ENCODE measurements at regions not wholly inside any gene's neighbourhood (a gene's known extent, or its start where the extent isn't known, plus 50 kb on each side); places are given as distances from the start of the nearest gene placed in this dataset.

- Histone ChIP-seq H3K9ac (ENCODE audit: low read depth, low read length) (no peak overlapping the region), H3K4me3 (ENCODE audit: low read length) (no peak overlapping the region), H3K4me1 (ENCODE audit: control insufficient read depth, insufficient read depth, low read length) (no peaks in the 10 kb centered on the region), H3K9me3 (replicated peaks; ENCODE audit: low read length) (no peaks in the 10 kb centered on the region), H3K27me3 (ENCODE audit: control insufficient read depth, insufficient read depth, low read length) (no peaks in the 10 kb centered on the region), H3K4me2 (ENCODE audit: low read length) (no peak overlapping the region), H3K36me3 (ENCODE audit: insufficient read depth, low read length) (no peaks in the 10 kb centered on the region)
Measured at GRCh38 chr3:152921351-152921750, 86.4 kb downstream of the P2RY1 start.

DNA sequence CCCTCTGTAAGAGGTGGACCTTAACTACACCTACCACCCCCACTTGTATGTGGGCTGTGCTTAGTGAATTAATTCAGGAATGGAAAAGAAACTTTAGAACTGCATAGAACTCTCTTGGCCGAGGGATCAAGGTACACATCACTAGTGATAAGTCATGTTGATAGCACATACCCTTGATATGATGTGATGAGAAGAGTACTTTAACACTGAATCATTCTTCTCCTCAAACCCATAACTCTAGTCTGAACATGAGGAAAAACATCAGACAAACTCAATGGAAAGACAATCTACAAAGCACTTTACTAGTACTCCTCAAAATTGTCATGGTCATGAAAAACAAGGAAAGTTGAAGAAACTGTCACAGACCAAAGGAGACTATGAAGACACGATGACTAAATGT, 87.6 kb downstream of the P2RY1 start:
- H3K4me3 ChIP-seq (ENCODE audit: low read length): no peak overlapping the region
- no peaks in the 10 kb centered on the region for H3K9me3 ChIP-seq (replicated peaks; ENCODE audit: low read length)
- H3K27me3 ChIP-seq (ENCODE audit: control insufficient read depth, insufficient read depth, low read length): no peaks in the 10 kb centered on the region
- no peak overlapping the region for H3K9ac ChIP-seq (ENCODE audit: low read depth, low read length)
- H3K36me3 ChIP-seq (ENCODE audit: insufficient read depth, low read length): no peaks in the 10 kb centered on the region
- H3K4me1 ChIP-seq (ENCODE audit: control insufficient read depth, insufficient read depth, low read length): no peaks in the 10 kb centered on the region
- H3K4me2 ChIP-seq (ENCODE audit: low read length): no peak overlapping the region

DNA sequence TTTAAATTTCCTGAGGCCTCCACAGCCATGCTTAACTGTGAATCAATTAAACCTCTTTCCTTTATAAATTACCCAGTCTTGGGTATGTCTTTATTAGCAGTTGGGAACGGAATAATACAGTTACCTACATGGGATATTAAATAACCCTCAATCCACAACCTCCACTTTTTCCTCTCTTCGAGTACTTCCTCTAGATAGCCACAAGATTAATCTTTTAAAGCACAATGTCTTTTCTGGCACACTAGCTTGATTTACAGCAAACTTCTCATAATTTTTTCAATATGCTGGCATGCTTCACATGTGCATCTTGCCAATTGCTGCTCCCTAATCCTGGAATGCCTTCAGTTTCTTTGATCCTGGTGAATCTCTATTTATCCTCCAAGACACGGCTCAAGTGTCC, 92.2 kb downstream of the P2RY1 start:
- no peaks in the 10 kb centered on the region for H3K36me3 ChIP-seq (ENCODE audit: insufficient read depth, low read length)
- H3K9ac ChIP-seq (ENCODE audit: low read depth, low read length): no peak overlapping the region
- H3K4me2 ChIP-seq (ENCODE audit: low read length): no peak overlapping the region
- no peak overlapping the region for H3K4me3 ChIP-seq (ENCODE audit: low read length)
- no peaks in the 10 kb centered on the region for H3K4me1 ChIP-seq (ENCODE audit: control insufficient read depth, insufficient read depth, low read length)
- no peaks in the 10 kb centered on the region for H3K9me3 ChIP-seq (replicated peaks; ENCODE audit: low read length)
- no peaks in the 10 kb centered on the region for H3K27me3 ChIP-seq (ENCODE audit: control insufficient read depth, insufficient read depth, low read length)

- H3K4me1 ChIP-seq (ENCODE audit: control insufficient read depth, insufficient read depth, low read length): no peaks in the 10 kb centered on the region
- no peak overlapping the region for H3K9ac ChIP-seq (ENCODE audit: low read depth, low read length)
- H3K9me3 ChIP-seq (replicated peaks; ENCODE audit: low read length): no peaks in the 10 kb centered on the region
- H3K4me2 ChIP-seq (ENCODE audit: low read length): no peak overlapping the region
- H3K4me3 ChIP-seq (ENCODE audit: low read length): no peak overlapping the region
- H3K27me3 ChIP-seq (ENCODE audit: control insufficient read depth, insufficient read depth, low read length): no peaks in the 10 kb centered on the region
- H3K36me3 ChIP-seq (ENCODE audit: insufficient read depth, low read length): no peaks in the 10 kb centered on the region
Measured at GRCh38 chr3:152930516-152930915, 95.6 kb downstream of the P2RY1 start.

- Histone ChIP-seq H3K4me3 (ENCODE audit: low read length) (no peak overlapping the region), H3K27me3 (ENCODE audit: control insufficient read depth, insufficient read depth, low read length) (no peaks in the 10 kb centered on the region), H3K4me1 (ENCODE audit: control insufficient read depth, insufficient read depth, low read length) (no peaks in the 10 kb centered on the region), H3K36me3 (ENCODE audit: insufficient read depth, low read length) (no peaks in the 10 kb centered on the region), H3K9me3 (replicated peaks; ENCODE audit: low read length) (no peaks in the 10 kb centered on the region), H3K9ac (ENCODE audit: low read depth, low read length) (no peak overlapping the region), H3K4me2 (ENCODE audit: low read length) (no peak overlapping the region)
Measured at GRCh38 chr3:152937234-152937633, 102.3 kb downstream of the P2RY1 start.

DNA sequence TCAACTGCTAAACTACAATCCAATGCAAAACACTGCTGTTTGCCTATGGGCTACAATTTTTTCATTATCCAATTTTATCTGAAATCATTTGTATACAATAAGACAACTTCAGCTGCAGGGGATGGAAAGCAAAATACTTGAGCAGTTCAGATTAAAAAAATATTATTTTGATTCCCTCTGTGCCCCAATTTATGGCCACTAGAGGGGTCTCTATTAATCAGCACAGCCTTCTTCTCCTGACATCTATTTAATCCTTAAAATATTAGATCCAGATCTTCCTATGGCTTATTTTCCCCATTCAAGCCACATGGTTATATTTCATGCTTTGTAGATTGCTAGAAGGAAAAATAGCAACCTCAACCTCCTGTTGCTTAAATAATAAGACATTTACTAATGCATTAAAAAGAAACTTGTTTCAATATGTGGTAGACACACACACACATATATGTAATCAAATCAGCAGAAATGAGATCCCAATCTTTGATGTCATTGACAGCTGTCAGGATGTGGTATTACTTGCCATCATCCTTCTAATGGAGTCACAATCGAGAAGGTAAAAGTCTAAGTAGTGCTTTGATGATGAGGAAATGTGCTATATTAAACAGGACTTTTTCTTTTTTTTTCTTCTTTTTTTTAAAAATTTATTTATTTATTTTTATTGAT, 104.2 kb downstream of the P2RY1 start:
- Histone ChIP-seq H3K4me1 (ENCODE audit: control insufficient read depth, insufficient read depth, low read length) (peaks cover 5% of the 10 kb centered on the region), H3K36me3 (ENCODE audit: insufficient read depth, low read length) (no peaks in the 10 kb centered on the region), H3K4me2 (ENCODE audit: low read length) (no peak overlapping the region), H3K9me3 (replicated peaks; ENCODE audit: low read length) (no peaks in the 10 kb centered on the region), H3K4me3 (ENCODE audit: low read length) (no peak overlapping the region), H3K27me3 (ENCODE audit: control insufficient read depth, insufficient read depth, low read length) (no peaks in the 10 kb centered on the region), H3K9ac (ENCODE audit: low read depth, low read length) (no peak overlapping the region)

DNA sequence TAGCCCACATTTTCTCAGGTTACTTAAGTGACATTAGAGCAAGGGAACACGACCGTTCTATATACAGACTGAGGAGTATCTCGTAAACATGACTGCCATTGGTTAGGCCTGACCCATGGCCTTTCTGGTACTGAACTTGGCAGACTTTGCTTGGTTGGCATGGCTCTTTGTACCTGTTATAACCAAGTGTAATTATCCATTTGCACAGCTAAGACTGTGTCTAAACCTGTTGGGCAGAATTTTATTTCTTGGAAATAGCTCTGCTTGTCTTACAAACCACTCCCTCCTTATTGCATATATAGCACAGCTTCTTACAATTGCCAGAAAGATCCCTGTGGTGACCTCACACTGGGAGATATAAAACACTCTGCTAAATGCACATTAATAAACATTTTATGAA, 106.9 kb downstream of the P2RY1 start:
- no peaks in the 10 kb centered on the region for H3K27me3 ChIP-seq (ENCODE audit: control insufficient read depth, insufficient read depth, low read length)
- no peak overlapping the region for H3K9ac ChIP-seq (ENCODE audit: low read depth, low read length)
- no peaks in the 10 kb centered on the region for H3K9me3 ChIP-seq (replicated peaks; ENCODE audit: low read length)
- no peak overlapping the region for H3K4me2 ChIP-seq (ENCODE audit: low read length)
- H3K4me3 ChIP-seq (ENCODE audit: low read length): no peak overlapping the region
- H3K36me3 ChIP-seq (ENCODE audit: insufficient read depth, low read length): no peaks in the 10 kb centered on the region
- peaks cover 7% of the 10 kb centered on the region for H3K4me1 ChIP-seq (ENCODE audit: control insufficient read depth, insufficient read depth, low read length)

DNA sequence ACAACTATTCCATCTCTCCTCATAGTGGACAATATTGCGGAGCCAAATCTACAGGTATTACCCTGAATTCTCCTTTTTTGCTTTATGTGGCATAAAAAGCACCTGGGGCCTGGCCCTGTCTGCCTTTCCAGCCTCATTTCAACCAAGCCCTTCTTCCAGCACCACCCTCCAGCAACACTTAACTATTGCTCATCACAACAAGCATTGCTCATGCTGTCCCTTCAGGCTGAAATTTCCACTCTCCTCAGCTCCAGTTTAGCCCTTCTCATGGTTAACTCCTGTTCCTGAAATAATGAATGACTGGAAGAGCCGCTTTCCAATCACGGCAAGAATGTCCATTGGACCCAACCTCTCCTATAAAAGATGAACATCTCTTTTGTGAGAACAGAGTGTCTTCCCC, 107.4 kb downstream of the P2RY1 start:
- no peaks in the 10 kb centered on the region for H3K36me3 ChIP-seq (ENCODE audit: insufficient read depth, low read length)
- H3K4me3 ChIP-seq (ENCODE audit: low read length): no peak overlapping the region
- no peak overlapping the region for H3K9ac ChIP-seq (ENCODE audit: low read depth, low read length)
- no peaks in the 10 kb centered on the region for H3K9me3 ChIP-seq (replicated peaks; ENCODE audit: low read length)
- H3K4me1 ChIP-seq (ENCODE audit: control insufficient read depth, insufficient read depth, low read length): peaks cover 7% of the 10 kb centered on the region
- H3K27me3 ChIP-seq (ENCODE audit: control insufficient read depth, insufficient read depth, low read length): no peaks in the 10 kb centered on the region
- no peak overlapping the region for H3K4me2 ChIP-seq (ENCODE audit: low read length)

DNA sequence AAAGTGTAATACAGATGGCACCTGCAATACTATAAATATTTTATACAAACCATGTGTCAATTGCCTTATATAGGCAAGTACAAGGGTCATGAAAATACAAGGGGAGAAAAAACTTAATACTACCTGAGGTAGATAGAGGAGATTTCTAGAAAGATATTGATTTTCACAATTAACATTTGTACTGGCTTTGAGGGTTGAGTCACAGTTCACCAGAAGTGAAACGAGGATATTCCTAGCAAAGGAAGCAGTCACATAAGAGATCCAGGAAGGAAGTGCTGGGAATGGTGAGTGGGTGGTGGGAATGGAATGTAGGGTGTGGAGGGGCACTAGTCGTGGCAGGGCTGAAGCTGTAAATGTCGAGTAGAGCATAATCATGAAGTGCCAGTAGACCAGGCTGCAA, 108.7 kb downstream of the P2RY1 start:
- no peak overlapping the region for H3K9ac ChIP-seq (ENCODE audit: low read depth, low read length)
- no peaks in the 10 kb centered on the region for H3K27me3 ChIP-seq (ENCODE audit: control insufficient read depth, insufficient read depth, low read length)
- no peak overlapping the region for H3K4me2 ChIP-seq (ENCODE audit: low read length)
- H3K4me3 ChIP-seq (ENCODE audit: low read length): no peak overlapping the region
- H3K9me3 ChIP-seq (replicated peaks; ENCODE audit: low read length): no peaks in the 10 kb centered on the region
- H3K4me1 ChIP-seq (ENCODE audit: control insufficient read depth, insufficient read depth, low read length): peaks cover 7% of the 10 kb centered on the region
- H3K36me3 ChIP-seq (ENCODE audit: insufficient read depth, low read length): no peaks in the 10 kb centered on the region

DNA sequence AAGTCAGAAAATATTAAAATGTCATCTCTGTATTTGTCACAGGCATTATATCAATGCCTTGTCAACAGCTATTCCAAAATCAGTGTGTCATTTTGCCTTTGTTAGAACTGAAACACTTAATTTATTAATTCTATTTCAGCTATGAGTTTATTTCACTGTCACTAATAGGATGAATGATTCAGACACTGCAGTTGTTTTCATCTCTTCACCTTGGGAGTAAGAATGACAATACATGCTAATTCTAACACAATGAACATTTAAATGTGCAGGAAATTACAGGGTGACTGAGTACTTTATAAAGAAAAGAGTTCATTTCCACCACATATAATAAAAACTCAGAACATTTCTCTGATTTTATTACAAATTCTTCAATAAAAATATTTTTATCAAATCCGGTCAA, 109.7 kb downstream of the P2RY1 start:
- Histone ChIP-seq H3K9ac (ENCODE audit: low read depth, low read length) (no peak overlapping the region), H3K27me3 (ENCODE audit: control insufficient read depth, insufficient read depth, low read length) (no peaks in the 10 kb centered on the region), H3K4me2 (ENCODE audit: low read length) (no peak overlapping the region), H3K9me3 (replicated peaks; ENCODE audit: low read length) (no peaks in the 10 kb centered on the region), H3K36me3 (ENCODE audit: insufficient read depth, low read length) (no peaks in the 10 kb centered on the region), H3K4me1 (ENCODE audit: control insufficient read depth, insufficient read depth, low read length) (peaks cover 7% of the 10 kb centered on the region), H3K4me3 (ENCODE audit: low read length) (no peak overlapping the region)

- Histone ChIP-seq H3K4me3 (ENCODE audit: low read length) (no peak overlapping the region), H3K36me3 (ENCODE audit: insufficient read depth, low read length) (no peaks in the 10 kb centered on the region), H3K4me2 (ENCODE audit: low read length) (no peak overlapping the region), H3K9me3 (replicated peaks; ENCODE audit: low read length) (no peaks in the 10 kb centered on the region), H3K9ac (ENCODE audit: low read depth, low read length) (no peak overlapping the region), H3K27me3 (ENCODE audit: control insufficient read depth, insufficient read depth, low read length) (no peaks in the 10 kb centered on the region), H3K4me1 (ENCODE audit: control insufficient read depth, insufficient read depth, low read length) (peaks cover 7% of the 10 kb centered on the region)
Measured at GRCh38 chr3:152945556-152945955, 110.6 kb downstream of the P2RY1 start.

DNA sequence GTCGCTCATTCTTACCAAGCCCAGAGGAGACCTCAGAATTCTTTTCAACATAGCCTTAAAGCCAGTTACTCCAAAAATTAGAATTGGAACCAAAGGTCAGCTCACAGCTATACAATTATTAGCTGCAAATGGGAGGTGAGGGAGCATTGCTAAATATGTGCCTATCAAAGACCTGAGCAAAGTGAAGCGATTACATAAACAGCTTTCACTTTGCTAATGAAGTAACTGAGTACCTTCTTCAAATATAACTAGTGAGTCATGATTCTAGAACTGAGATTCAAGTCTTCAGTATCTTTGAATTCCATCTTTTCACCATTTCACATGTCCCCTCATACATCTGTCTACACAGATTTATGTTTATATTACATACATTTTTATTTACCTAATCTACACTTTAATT, 122.6 kb downstream of the P2RY1 start:
- no peaks in the 10 kb centered on the region for H3K9me3 ChIP-seq (replicated peaks; ENCODE audit: low read length)
- no peak overlapping the region for H3K9ac ChIP-seq (ENCODE audit: low read depth, low read length)
- H3K4me3 ChIP-seq (ENCODE audit: low read length): no peak overlapping the region
- no peaks in the 10 kb centered on the region for H3K27me3 ChIP-seq (ENCODE audit: control insufficient read depth, insufficient read depth, low read length)
- no peak overlapping the region for H3K4me2 ChIP-seq (ENCODE audit: low read length)
- H3K36me3 ChIP-seq (ENCODE audit: insufficient read depth, low read length): no peaks in the 10 kb centered on the region
- peaks cover 7% of the 10 kb centered on the region for H3K4me1 ChIP-seq (ENCODE audit: control insufficient read depth, insufficient read depth, low read length)

All from skeletal muscle satellite cell (primary cell).